NCI-H2227 (cell line): ENCODE measurements at regions not wholly inside any gene's neighbourhood (a gene's known extent, or its start where the extent isn't known, plus 50 kb on each side); places are given as distances from the start of the nearest gene placed in this dataset.

ENCODE experiments used
- DNase-seq: peaks from one replicate; lab custom pipeline; 2025; ENCODE audit not compliant: unreplicated experiment; lab: John Stamatoyannopoulos, UW

DNA sequence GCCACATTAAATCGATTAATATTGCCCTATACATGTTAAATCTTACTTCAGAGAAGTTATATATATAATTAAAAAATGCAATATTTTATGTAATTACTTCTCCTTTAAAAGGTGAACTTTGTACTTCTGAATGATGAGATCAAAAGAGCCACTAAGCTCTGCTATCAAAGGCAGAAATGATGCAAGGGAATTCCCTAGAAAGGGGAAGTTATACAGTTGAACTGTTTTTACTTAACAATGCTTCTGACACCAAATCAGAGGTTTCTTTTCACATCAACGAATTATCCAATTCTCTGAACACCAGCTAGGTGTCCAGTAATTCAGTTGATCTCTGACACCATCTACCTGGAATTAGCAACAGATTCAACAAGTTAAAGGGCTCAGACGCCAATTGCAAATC is 319.9 kb upstream of the TSHZ2 start:
- DNase-seq = no peak

GRCh38 chr20:52649727-52650126 is 322.4 kb upstream of the TSHZ2 start:
- peak; percentile 5 for DNase-seq

GRCh38 chr20:52645822-52646221 is 326.3 kb upstream of the TSHZ2 start:
- DNase-seq = no peak

DNA sequence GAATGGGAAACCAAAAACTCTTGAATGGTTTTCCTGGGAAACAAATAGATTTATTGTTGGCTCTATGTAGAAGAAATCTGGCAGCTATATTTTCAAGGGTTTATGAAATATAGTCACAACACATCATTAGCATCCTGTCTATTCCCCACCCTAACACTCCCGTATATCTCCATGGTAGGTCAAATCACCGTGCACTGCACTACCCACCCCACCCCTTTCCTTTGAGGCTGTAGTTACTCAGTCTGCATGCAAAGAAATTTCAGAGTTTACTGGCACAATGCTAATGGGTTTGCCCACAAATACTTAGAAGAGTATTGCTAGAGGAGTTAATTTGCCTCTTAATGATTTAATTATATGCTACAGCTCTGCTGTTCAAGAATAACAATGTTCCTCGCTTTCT is 329.1 kb upstream of the TSHZ2 start:
- DNase-seq = no peak

GRCh38 chr20:52637201-52637600 is 335.0 kb upstream of the TSHZ2 start:
- DNase-seq = no peak

DNA sequence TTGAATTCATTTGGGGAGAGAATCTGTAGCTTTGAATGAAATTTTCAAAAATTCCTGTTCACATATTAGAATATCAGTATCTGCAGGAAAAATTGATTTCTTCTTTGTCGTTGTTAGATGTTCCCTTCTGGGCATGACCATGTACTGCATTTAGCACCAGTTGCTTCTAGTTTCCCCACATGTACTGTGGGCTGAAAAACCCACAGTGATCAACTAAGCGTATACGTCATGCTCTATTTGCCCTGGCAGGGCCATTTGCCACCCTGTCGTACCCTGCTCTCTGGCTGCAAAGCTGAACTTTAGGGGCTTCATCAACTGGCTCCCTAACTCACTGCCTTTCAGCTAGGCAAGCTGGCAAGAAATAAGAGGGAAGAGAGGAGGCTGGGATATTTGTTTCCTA is 340.7 kb upstream of the TSHZ2 start:
- no peak for DNase-seq

GRCh38 chr20:52630138-52630537 is 342.0 kb upstream of the TSHZ2 start:
- no peak for DNase-seq

GRCh38 chr20:52624281-52624680 is 347.9 kb upstream of the TSHZ2 start:
- no peak for DNase-seq

- no peak for DNase-seq
These were observed 350.1 kb upstream of the TSHZ2 start for GRCh38 chr20:52622081-52622480.

GRCh38 chr20:52621401-52621800 is 350.8 kb upstream of the TSHZ2 start:
- no peak for DNase-seq

GRCh38 chr20:52619671-52620070 is 352.5 kb upstream of the TSHZ2 start:
- no peak for DNase-seq

- peak; percentile 69 for DNase-seq
These were observed 353.1 kb upstream of the TSHZ2 start for GRCh38 chr20:52619101-52619500.

- DNase-seq = no peak
These were observed 355.5 kb upstream of the TSHZ2 start for GRCh38 chr20:52616629-52617028.

- no peak for DNase-seq
These were observed 357.9 kb upstream of the TSHZ2 start for GRCh38 chr20:52614051-52614863.

DNA sequence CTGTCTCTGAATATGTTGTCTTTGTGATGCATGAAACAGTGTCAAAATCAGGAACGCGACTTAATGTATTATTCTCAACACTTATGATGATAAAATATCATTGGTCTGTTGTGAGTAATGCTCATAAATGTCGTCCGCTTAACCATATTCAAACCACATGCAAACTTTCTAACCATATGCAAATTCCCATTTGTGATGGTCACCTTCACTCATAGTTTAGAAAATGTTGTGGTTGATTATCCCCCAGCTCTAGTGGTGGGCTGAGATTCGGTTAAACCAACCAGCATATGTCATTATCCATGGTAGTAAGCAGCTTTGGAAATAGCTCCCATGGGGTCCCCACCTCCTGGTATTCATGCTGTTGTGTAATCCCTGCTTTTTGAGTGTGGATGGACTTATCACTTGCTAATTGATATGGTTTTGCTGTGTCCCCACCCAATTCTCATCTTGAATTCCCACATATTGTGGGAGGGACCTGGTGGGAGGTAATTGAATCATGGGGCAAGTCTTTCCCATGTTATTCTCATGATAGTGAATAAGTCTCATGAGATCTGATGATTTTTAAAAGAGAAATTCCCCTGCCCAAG is 360.0 kb upstream of the TSHZ2 start:
- DNase-seq = no peak

DNA sequence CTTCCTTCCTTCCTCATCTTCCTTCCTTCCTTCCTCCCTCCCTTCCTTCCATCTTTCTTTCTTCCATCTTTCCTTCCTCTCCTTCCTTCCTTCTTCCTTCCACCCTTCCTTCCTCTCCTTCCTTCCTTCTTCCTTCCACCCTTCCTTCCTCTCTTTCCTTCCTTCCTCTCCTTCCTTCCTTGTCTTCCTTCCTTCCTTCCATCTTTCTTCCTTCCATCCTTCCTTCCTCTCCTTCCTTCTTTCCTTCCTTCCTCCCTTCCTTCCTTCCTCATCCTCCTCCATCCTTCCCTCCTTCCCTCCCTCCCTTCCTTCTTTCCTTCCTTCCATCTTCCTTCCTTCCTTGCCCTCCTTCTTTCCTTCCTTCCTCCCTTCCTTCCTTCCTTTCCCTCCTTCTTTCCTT is 361.4 kb upstream of the TSHZ2 start:
- no peak for DNase-seq

DNA sequence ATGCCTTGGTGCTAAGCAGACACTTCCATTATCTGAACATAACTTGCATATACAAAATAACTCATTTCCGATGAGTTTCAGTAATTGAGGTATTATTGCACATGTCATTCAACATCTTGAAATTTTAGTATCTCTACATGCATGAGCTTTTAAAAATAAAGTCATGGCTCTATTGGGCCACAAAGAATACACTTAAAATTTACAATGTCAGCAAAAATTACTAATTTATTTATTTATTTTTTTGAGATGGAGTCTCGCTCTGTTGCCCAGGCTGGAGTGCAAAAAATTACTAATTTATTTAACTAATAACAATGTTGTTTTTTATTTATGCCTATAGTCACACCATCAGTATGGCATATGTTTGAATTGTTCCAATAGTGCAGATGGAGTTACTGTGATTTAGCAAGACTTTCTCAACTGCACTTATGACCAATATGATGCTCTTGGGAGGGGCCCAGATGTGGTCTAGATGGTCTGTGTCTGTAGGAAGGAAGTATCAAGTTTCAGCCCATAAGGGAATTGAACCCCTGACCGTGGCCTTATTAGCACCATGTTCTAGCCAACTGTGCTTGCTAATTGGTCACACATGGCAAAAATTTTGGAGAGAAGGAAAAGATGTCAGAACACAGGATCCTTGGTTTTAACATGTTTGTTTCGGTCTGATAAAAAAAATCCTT is 370.7 kb upstream of the TSHZ2 start:
- DNase-seq = no peak

DNA sequence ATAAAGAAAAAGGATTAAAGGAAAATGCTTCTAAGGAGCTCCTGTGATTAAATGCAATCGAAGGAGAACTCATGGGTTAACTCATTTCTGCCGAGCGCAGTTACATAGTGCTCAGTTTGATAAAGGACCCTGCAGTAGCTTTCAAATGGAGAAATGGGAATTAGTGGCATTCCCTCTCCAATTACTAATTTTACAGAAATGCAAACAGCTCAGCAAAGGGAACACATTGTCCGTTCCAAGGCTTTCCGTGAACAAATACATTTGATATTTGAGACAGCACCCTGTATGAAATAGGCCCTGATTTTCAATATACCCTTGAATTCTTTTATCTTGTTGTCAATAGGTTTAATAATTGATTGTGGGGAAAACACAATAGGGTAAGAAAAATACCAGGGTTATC is 375.9 kb upstream of the TSHZ2 start:
- DNase-seq = no peak

- no peak for DNase-seq
These were observed 376.6 kb upstream of the TSHZ2 start for GRCh38 chr20:52595518-52595917.

DNA sequence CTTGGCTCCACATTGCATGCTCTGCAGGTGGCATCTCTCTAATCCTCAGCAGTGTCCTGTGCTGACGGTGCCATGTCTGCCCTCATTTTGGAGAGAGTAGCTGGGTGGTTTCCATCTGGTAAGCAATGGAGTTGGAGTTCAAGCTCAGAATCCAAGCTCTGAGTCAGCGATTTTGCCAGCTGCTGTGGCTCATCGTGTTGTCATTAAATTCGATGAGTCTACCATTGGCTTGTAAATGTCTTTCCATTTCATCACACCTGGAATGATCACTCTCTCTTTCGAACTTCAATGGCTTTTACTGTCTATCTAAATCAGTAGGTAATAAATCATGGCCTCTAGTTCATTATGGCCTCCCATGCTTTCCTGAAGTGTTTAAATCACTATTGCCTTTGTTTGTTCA is 378.5 kb upstream of the TSHZ2 start:
- no peak for DNase-seq

GRCh38 chr20:52592567-52592966 is 379.6 kb upstream of the TSHZ2 start:
- no peak for DNase-seq

DNA sequence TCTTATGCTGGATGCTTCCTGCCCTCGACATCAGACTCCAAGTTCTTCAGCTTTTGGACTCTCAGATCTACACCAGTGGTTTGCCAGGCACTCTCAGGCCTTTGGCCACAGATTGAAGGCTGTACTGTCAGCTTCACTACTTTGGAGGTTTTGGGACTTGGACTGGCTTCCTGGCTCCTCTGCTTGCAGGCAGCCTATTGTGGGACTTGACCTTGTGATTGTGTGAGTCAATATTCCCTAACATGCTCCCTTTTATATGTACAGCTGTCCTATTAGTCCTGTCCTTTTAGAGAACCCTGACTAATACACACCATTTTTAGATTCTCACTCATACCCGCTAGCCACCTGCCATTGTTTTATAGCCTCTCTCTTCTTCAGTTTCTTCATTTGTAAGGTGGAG is 382.1 kb upstream of the TSHZ2 start:
- DNase-seq = no peak
